Chondrocyte (in vitro differentiated cells): ENCODE measurements at regions not wholly inside any gene's neighbourhood (a gene's known extent, or its start where the extent isn't known, plus 50 kb on each side); places are given as distances from the start of the nearest gene placed in this dataset.

Experiments
- DNase-seq: peaks from one replicate; pipeline ENCODE4 v3.0.0; 2021; ENCODE audit warnings: mixed read lengths, low spot score
- H3K27ac Mint-ChIP-seq: one replicate; pipeline ENCODE4 v1.8.0; 2021; ENCODE audit warnings: mild to moderate bottlenecking, moderate library complexity, mixed read lengths; ENCODE audit not compliant: unreplicated experiment
- H3K27me3 Mint-ChIP-seq: 2 replicates; pipeline ENCODE4 v1.8.0; 2021; ENCODE audit warnings: low read depth, mixed read lengths
- H3K36me3 Mint-ChIP-seq: 2 replicates; pipeline ENCODE4 v1.8.0; 2021; ENCODE audit warnings: low read depth, mixed read lengths
- H3K4me1 Mint-ChIP-seq: 2 replicates; pipeline ENCODE4 v1.8.0; 2021; ENCODE audit warnings: low read depth, mild to moderate bottlenecking, mixed read lengths
- H3K4me3 Mint-ChIP-seq: one replicate; pipeline ENCODE4 v1.8.0; 2021; ENCODE audit warnings: mild to moderate bottlenecking, moderate library complexity, mixed read lengths; ENCODE audit not compliant: unreplicated experiment
- H3K9me3 Mint-ChIP-seq: 2 replicates; pipeline ENCODE4 v1.8.0; 2021; ENCODE audit warnings: low read depth, mixed read lengths
- CTCF ChIP-seq: fragments of 200-600 bp; sonication (generic); IDR thresholded peaks from 2 replicates; pipeline ENCODE4 v1.5.0; 2021; ENCODE audit warnings: antibody characterized with exemption, mild to moderate bottlenecking, moderate library complexity

GRCh38 chr11:25779033-25779432 is 552.9 kb upstream of the ANO3 start:
- no peak for TF ChIP-seq CTCF
- H3K27ac Mint-ChIP-seq: no peak overlapping the region
- no peak for DNase-seq
- H3K36me3 Mint-ChIP-seq: no peaks in the 10 kb centered on the region
- H3K9me3 Mint-ChIP-seq: peaks cover 13% of the 10 kb centered on the region
- no peak overlapping the region for H3K4me3 Mint-ChIP-seq
- H3K4me1 Mint-ChIP-seq: peaks cover 6% of the 10 kb centered on the region
- no peaks in the 10 kb centered on the region for H3K27me3 Mint-ChIP-seq

- Mint-ChIP-seq H3K27ac (no peak overlapping the region), H3K27me3 (peaks cover 8% of the 10 kb centered on the region), H3K9me3 (peaks cover 9% of the 10 kb centered on the region), H3K4me3 (no peak overlapping the region), H3K4me1 (no peaks in the 10 kb centered on the region), H3K36me3 (no peaks in the 10 kb centered on the region)
- no peak for DNase-seq
- no peak for TF ChIP-seq CTCF
Measured at GRCh38 chr11:25787416-25787815, 544.5 kb upstream of the ANO3 start.

GRCh38 chr11:25790396-25790795 is 541.5 kb upstream of the ANO3 start:
- Mint-ChIP-seq H3K27me3 (peaks cover 10% of the 10 kb centered on the region), H3K4me3 (no peak overlapping the region), H3K27ac (no peak overlapping the region), H3K36me3 (no peaks in the 10 kb centered on the region), H3K4me1 (no peaks in the 10 kb centered on the region), H3K9me3 (no peaks in the 10 kb centered on the region)
- no peak for TF ChIP-seq CTCF
- DNase-seq: no peak

GRCh38 chr11:25793637-25794036 is 538.3 kb upstream of the ANO3 start:
- DNase-seq: no peak
- Mint-ChIP-seq H3K9me3 (no peaks in the 10 kb centered on the region), H3K36me3 (no peaks in the 10 kb centered on the region), H3K4me1 (no peaks in the 10 kb centered on the region), H3K4me3 (no peak overlapping the region), H3K27me3 (peaks cover 7% of the 10 kb centered on the region), H3K27ac (no peak overlapping the region)
- no peak for TF ChIP-seq CTCF

GRCh38 chr11:25794804-25795203 is 537.1 kb upstream of the ANO3 start:
- no peak overlapping the region for H3K4me3 Mint-ChIP-seq
- no peak overlapping the region for H3K27ac Mint-ChIP-seq
- no peaks in the 10 kb centered on the region for H3K36me3 Mint-ChIP-seq
- peaks cover 6% of the 10 kb centered on the region for H3K27me3 Mint-ChIP-seq
- H3K9me3 Mint-ChIP-seq: no peaks in the 10 kb centered on the region
- no peak for TF ChIP-seq CTCF
- no peak for DNase-seq
- no peaks in the 10 kb centered on the region for H3K4me1 Mint-ChIP-seq
